GM23248 (cell line): ENCODE measurements at regions not wholly inside any gene's neighbourhood (a gene's known extent, or its start where the extent isn't known, plus 50 kb on each side); places are given as distances from the start of the nearest gene placed in this dataset.
A peak's percentile ranks its signal among the peaks of the same experiment; 100 is the strongest.

Experiments used
- DNase-seq: peaks from one replicate; pipeline ENCODE4 v3.0.0-alpha.2; 2015
- H2AFZ ChIP-seq: fragments of 200-600 bp; sonication (generic); 2 replicates; pipeline ENCODE4 v1.6.1; 2016; ENCODE audit warnings: antibody characterized with exemption
- H3F3A ChIP-seq: fragments of 200-600 bp; sonication (generic); 2 replicates; pipeline ENCODE4 v1.6.1; 2016; ENCODE audit warnings: mild to moderate bottlenecking, antibody characterized with exemption, mixed run types; ENCODE audit not compliant: insufficient read depth
- H3K27ac ChIP-seq: fragments of 200-600 bp; sonication (generic); 2 replicates; pipeline ENCODE4 v1.5.1; 2016; ENCODE audit warnings: mild to moderate bottlenecking
- H3K27me3 ChIP-seq: fragments of 200-600 bp; sonication (generic); replicated peaks from 2 replicates; pipeline ENCODE4 v1.6.1; 2016; ENCODE audit warnings: mild to moderate bottlenecking; ENCODE audit not compliant: insufficient read depth
- H3K36me3 ChIP-seq: fragments of 200-600 bp; sonication (generic); 2 replicates; pipeline ENCODE4 v1.6.1; 2016; ENCODE audit warnings: low read depth, mild to moderate bottlenecking
- H3K4me1 ChIP-seq: fragments of 200-600 bp; sonication (generic); 2 replicates; pipeline ENCODE4 v1.6.1; 2016; ENCODE audit warnings: mild to moderate bottlenecking; ENCODE audit not compliant: insufficient read depth
- H3K4me2 ChIP-seq: fragments of 200-600 bp; sonication (generic); one replicate; pipeline ENCODE4 v1.6.1; 2016; ENCODE audit warnings: mild to moderate bottlenecking; ENCODE audit not compliant: unreplicated experiment
- H3K4me3 ChIP-seq: fragments of 200-600 bp; sonication (generic); 2 replicates; pipeline ENCODE4 v1.5.1; 2016; ENCODE audit warnings: mild to moderate bottlenecking
- H3K79me2 ChIP-seq: fragments of 200-600 bp; sonication (generic); 2 replicates; pipeline ENCODE4 v1.6.1; 2016; ENCODE audit warnings: mild to moderate bottlenecking; ENCODE audit not compliant: insufficient read depth
- H3K9ac ChIP-seq: fragments of 200-600 bp; sonication (generic); 2 replicates; pipeline ENCODE4 v1.6.1; 2016; ENCODE audit warnings: mild to moderate bottlenecking
- H3K9me2 ChIP-seq: fragments of 200-600 bp; sonication (generic); 2 replicates; pipeline ENCODE4 v1.6.1; 2016; ENCODE audit warnings: mixed run types, mild to moderate bottlenecking, moderate library complexity; ENCODE audit not compliant: insufficient read depth
- H3K9me3 ChIP-seq: fragments of 200-600 bp; sonication (generic); one replicate; pipeline ENCODE4 v1.6.1; 2017; ENCODE audit warnings: low read depth
- H4K20me1 ChIP-seq: fragments of 200-600 bp; sonication (generic); 2 replicates; pipeline ENCODE4 v1.6.0; 2016; ENCODE audit not compliant: insufficient read depth
- EZH2 ChIP-seq: fragments of 200-600 bp; sonication (generic); IDR thresholded peaks from 2 replicates; pipeline ENCODE4 v1.6.1; 2018; ENCODE audit warnings: antibody characterized with exemption, mild to moderate bottlenecking; ENCODE audit not compliant: insufficient read depth, poor library complexity, severe bottlenecking
- EZH2phosphoT487 ChIP-seq: fragments of 200-600 bp; sonication (generic); IDR thresholded peaks from 2 replicates; pipeline ENCODE4 v1.6.1; 2018; ENCODE audit warnings: antibody characterized with exemption, moderate library complexity, mild to moderate bottlenecking, low read depth; ENCODE audit not compliant: insufficient read depth
- WGBS, 2 experiments: methylation state at CpG; one replicate each; pipeline ENCODE4 v1.1.6; 2015 to 2017; ENCODE audit warnings: low lambda C conversion rate in 2 of 2, low coverage in 1 of 2; ENCODE audit errors: missing lambda C conversion rate in 2 of 2; 5-methylcytosine and 5-hydroxymethylcytosine counted together
- in situ Hi-C: fragments of 300-500 bp; cut with MboI; formaldehyde crosslinking; loops from 2 replicates; pipeline ENCODE4 v1.15.0; 2020

DNA sequence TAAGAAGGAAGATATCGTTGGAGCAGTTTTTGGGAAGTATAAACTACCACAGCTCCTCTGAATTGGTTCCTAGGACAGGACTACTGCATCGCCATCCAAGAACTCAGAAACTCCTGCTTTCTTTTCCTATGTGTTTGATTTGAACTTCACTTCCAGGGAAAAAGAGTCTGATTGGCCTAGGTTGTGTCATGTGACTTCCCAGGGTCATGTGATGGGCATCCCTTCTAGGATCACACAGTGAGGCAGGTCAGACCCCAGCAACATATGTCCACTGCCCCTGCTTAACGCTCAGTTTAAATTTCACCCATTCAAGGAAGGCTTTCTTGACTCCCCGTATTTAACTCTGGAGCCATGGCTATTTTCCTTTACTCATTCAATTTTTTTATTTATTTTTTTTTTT, 445.2 kb upstream of the SALL1 start:
- Histone ChIP-seq H3K9me2 (no peaks in the 10 kb centered on the region), H3K36me3 (no peaks in the 10 kb centered on the region), H3F3A (no peaks in the 10 kb centered on the region), H3K4me3 (no peak overlapping the region), H3K4me2 (no peak overlapping the region), H4K20me1 (no peaks in the 10 kb centered on the region), H3K9ac (no peak overlapping the region), H3K79me2 (no peaks in the 10 kb centered on the region), H3K9me3 (no peaks in the 10 kb centered on the region), H2AFZ (no peak overlapping the region), H3K27ac (no peak overlapping the region), H3K27me3 (0 out of 2 replicates have a peak, but pooled peaks cover 7% of the 10 kb centered on the region), H3K4me1 (no peaks in the 10 kb centered on the region)
- in situ Hi-C loops, result no loop called here
- WGBS, 2 experiments, result 87 to 89% methylated on average over 4 of the region's 4 CpGs
- DNase-seq, result no peak
- TF ChIP-seq EZH2phosphoT487, result no peak

DNA sequence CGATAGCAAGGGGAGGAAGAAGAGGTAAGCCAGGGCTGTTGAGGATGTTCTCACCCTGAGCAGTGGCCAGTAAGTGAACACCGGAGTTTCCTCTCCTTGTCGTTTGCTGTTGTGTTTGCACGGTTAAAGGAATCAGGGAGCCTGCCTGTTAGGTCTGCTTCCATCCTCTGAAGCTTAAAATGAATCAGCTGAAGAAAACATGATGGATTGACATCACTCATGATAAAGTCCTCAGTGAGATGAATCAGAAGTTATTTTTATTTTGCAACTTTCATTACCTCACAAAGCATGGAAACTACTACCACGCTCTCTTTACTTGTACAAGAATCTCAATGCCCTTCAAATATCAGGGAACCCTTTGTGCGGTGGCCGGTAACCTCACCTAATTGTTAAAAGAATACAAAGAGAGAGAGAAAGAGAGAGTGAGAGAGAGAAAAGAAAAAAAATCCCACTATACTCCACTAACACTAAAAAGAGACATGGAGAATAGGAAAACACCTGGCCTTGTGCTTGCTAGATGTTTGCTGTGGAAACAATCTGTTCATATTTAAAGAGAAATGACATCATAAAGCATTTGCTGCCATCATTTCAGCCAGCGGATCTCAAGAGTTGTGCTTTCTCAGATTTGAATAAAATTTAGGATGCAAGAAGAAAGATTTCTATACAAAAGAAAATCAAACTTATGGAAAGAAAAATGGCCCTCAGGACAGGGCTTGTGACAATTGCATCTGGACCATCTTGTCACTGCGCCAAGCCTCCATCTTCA, 441.6 kb upstream of the SALL1 start:
- in situ Hi-C loops, result no loop called here

DNA sequence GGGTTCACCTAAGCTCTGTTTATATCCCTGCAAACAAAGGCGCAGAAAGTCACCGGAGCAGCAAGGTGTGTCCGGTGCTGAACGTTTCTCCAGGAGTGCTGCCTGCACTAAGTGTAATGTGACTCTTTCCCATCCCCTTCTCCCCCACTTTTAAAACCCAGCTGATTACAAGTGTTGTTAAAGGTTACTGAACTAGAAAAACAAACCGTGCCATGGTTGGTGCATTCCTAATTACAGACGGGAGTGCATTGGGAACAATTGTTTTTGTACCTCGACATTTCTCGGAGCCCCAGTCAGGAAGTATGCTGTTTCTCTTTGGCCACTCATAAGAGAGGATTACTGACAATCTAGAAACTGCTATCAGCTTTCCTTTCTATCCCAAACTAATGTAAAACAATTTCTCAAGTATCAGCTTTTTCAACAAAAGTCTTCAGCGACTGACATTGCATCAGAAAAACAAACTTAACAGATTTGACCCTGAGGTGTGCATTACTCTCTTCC, 441.0 kb upstream of the SALL1 start:
- in situ Hi-C loops, result no loop called here
- H3K4me2 ChIP-seq, result no peak overlapping the region
- H3K27me3 ChIP-seq, result peaks cover 7% of the 10 kb centered on the region; the same call in 1 of the 2 replicates
- no peaks in the 10 kb centered on the region for H3K9me2 ChIP-seq
- no peak for DNase-seq
- no peak overlapping the region for H3K27ac ChIP-seq
- H2AFZ ChIP-seq, result peak overlapping the region; percentile 27; the same call in 1 of the 2 replicates
- H3K4me1 ChIP-seq, result no peaks in the 10 kb centered on the region
- H4K20me1 ChIP-seq, result no peaks in the 10 kb centered on the region
- H3K36me3 ChIP-seq, result no peaks in the 10 kb centered on the region
- TF ChIP-seq EZH2phosphoT487 (no peak), EZH2 (no peak)
- H3K4me3 ChIP-seq, result no peak overlapping the region
- H3K79me2 ChIP-seq, result no peaks in the 10 kb centered on the region
- 22% methylated on average over 9 of the region's 9 CpGs for WGBS, 2 experiments
- no peak overlapping the region for H3K9ac ChIP-seq
- H3F3A ChIP-seq, result no peaks in the 10 kb centered on the region
- H3K9me3 ChIP-seq, result no peaks in the 10 kb centered on the region

More for the DNA sequence above, 441.6 kb upstream of the SALL1 start:
- Histone ChIP-seq H3K79me2 (no peaks in the 10 kb centered on the region), H3K9me3 (no peaks in the 10 kb centered on the region), H3F3A (no peaks in the 10 kb centered on the region), H2AFZ (peak overlapping the region; percentile 27; the same call in 1 of the 2 replicates), H3K4me2 (no peak overlapping the region), H3K9me2 (no peaks in the 10 kb centered on the region), H3K4me1 (no peaks in the 10 kb centered on the region), H4K20me1 (no peaks in the 10 kb centered on the region), H3K9ac (no peak overlapping the region), H3K4me3 (no peak overlapping the region), H3K36me3 (no peaks in the 10 kb centered on the region), H3K27me3 (peaks cover 7% of the 10 kb centered on the region; the same call in 1 of the 2 replicates), H3K27ac (no peak overlapping the region)
- no peak for DNase-seq
- WGBS, 2 experiments, result 56 to 63% methylated on average over 9 of the region's 9 CpGs
- no peak for TF ChIP-seq EZH2
- TF ChIP-seq EZH2phosphoT487, result no peak

DNA sequence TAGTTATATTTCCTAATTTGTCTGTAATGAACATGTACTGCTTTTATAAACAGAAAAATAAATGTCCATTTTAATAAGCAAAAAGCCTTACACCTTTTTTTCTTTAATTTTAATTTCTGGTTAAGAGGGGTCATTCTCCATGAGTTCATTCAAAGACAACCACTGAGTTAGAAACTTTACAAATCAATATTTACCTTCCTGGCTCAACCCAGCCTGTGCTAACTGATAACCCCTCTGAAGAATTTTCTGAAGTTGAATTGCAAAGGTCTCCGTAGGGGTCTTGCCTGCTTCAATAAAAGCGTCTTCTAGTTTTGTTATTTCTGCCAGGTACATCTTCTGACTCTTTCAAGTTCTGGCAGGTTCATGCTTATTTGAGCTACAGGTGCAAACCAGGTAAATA, 440.4 kb upstream of the SALL1 start:
- Histone ChIP-seq H3F3A (no peaks in the 10 kb centered on the region), H3K36me3 (no peaks in the 10 kb centered on the region), H3K4me1 (no peaks in the 10 kb centered on the region), H3K4me3 (no peak overlapping the region), H3K79me2 (no peaks in the 10 kb centered on the region), H3K4me2 (no peak overlapping the region), H3K9me3 (no peaks in the 10 kb centered on the region), H3K9ac (no peak overlapping the region), H4K20me1 (no peaks in the 10 kb centered on the region), H3K27me3 (peaks cover 7% of the 10 kb centered on the region; the same call in 1 of the 2 replicates), H3K27ac (no peak overlapping the region), H2AFZ (no peak overlapping the region), H3K9me2 (no peaks in the 10 kb centered on the region)
- DNase-seq, result no peak
- WGBS, 2 experiments, result 10 to 21% methylated on average over 2 of the region's 2 CpGs
- in situ Hi-C loops, result no loop called here
- TF ChIP-seq EZH2 (no peak), EZH2phosphoT487 (no peak)
